HG03565 (cell line): ENCODE measurements at regions not wholly inside any gene's neighbourhood (a gene's known extent, or its start where the extent isn't known, plus 50 kb on each side); places are given as distances from the start of the nearest gene placed in this dataset.

Source experiments
- ATAC-seq: cut with Tn5 transposase; IDR thresholded peaks from one replicate; pipeline ENCODE4 v1.9.1; 2021; ENCODE audit warnings: mild to moderate bottlenecking, moderate library complexity; ENCODE audit not compliant: unreplicated experiment

GRCh38 chr10:78426181-78426580, 392.5 kb downstream of the RPS24 start:
- no peak for ATAC-seq

- ATAC-seq, result no peak
Measured at GRCh38 chr10:78427497-78428031, 393.9 kb downstream of the RPS24 start.

DNA sequence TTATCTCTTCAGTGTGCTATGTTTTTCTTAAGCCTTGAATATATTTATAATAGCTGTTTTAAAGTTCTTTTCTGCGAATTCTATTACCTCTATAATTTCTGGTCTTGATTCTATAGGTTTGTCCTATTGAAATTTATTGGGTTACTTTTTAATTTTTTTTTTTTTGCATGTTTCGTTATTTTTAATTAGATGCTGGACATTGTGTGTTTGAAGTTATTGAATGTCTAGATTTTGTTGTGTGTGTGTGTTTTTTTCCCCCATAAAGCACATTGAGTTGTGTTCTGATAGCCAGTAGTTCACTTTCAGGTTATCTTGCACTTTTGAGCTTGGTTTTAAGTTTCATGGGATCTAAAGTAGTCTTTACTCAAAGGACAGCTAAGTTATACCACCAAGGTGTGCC, 394.9 kb downstream of the RPS24 start:
- ATAC-seq, result no peak

DNA sequence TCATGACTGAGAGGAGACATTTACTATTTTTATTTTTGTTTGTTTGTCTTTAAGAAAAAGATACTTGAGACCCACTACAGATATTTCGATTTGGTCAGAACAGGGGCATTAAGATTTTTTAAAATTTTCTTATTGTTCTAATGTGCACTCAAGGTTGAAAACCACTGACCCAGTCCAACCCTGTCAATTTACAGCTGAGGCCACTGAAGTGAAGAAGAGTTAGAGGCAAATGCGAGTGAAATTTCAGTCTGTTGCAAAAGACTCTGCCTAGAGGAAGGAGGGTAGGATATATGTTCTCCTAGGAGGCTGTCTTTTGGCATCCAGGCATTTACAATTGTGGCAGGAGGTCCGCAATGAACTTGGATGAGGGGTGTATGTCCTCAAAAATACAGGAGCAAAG, 396.3 kb downstream of the RPS24 start:
- no peak for ATAC-seq

DNA sequence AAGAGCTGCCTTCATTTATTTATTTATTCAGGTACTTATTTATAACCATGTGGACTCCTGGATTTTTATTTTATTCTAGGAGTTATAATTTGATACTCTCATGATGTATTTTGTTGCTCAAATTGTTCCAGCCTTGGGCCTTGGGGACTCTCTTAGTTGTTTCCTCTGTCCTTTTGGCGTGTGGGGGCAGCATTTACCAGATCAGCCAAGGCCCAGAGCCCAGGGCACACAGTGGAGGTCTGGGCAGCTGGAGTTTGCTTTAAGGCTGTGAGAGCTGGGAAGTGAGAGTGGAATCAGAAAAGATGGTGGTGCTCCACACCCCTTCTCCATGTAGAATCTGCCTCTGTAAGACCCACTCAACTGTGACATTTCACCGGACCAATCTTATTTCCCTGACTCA, 398.9 kb downstream of the RPS24 start:
- no peak for ATAC-seq

DNA sequence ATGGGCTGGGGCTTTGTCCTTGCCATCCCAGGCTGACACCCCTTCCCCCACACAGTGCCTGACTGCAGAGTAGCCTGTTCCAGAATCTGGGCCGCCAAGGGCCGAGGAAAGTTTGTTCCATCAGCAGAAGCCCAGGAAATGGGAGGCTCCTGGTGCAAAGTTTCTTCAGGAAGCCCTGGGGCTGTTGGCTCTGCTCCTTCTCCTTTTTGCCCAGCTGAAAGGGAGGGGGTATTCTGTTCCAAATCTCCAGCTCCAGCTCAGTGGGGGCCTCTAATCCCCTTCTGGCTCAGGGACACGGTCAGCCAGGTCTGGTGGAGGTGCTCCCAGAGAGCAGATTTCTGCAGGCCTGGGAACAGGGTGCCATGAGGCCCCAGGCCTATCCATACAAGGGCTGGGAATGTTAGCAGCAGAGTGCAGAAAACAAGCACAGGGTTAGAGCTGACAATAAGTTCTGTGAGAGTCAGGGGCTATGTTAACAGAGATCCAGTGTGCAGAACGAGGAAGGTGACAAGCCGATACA, 399.5 kb downstream of the RPS24 start:
- ATAC-seq, result no peak

- ATAC-seq, result no peak
Measured at GRCh38 chr10:78433766-78434535, 400.3 kb downstream of the RPS24 start.

- no peak for ATAC-seq
Measured at GRCh38 chr10:78434886-78435285, 401.2 kb downstream of the RPS24 start.

GRCh38 chr10:78435484-78436221, 402.0 kb downstream of the RPS24 start:
- no peak for ATAC-seq

- ATAC-seq, result no peak
Measured at GRCh38 chr10:78436222-78436573, 402.5 kb downstream of the RPS24 start.

DNA sequence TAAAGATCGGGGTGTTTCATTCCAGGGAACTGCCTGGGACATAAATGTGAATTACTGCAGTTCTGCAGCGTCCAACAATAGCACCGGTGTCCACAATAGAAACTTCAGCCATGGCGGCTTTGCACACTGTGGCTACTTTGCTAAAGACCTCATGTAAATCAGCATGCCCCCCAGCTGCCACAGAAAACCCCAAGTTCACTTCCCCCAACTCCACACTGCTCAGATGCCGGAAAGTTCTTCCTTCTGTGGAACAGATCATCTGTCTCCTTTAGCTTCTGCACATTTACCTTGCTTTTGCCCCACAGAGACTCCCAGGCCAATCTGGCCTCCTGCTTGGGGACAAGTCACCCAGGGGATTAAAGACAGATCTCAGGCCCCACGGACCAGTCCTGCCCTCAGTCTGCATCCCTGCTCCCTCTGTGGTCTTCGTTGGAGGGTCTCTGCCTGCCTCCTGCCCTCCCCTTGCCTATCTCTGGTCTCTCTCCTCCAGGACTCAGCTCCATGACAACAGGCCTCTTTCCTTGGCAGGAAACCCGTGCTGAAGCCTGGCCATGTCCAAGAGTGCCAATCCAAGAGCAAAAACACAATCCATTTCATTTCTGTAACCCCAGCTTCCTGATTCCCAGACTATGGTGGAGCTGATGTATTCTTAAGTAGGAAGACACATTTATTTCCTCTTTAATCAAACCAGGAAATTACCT, 403.2 kb downstream of the RPS24 start:
- no peak for ATAC-seq

DNA sequence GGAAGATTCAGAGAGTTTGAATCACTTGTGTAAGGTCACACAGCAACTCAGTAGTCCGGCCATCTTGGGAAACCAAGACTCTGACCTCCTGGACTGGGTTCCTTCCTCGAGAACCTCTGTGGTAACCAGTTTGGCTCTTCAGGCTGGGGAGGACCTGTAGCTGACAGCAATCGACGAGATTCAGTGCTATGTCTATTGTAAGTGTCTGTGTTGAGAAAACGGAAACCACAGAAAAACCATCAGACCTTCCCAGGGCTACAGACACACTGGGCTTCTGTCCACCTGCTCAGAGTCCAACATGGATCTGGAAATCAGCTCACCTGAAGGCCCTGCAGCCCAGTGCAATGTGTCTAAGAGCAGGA, 403.7 kb downstream of the RPS24 start:
- peak; percentile 43 for ATAC-seq

- ATAC-seq, result peak; percentile 67
Measured at GRCh38 chr10:78437998-78438906, 404.6 kb downstream of the RPS24 start.

DNA sequence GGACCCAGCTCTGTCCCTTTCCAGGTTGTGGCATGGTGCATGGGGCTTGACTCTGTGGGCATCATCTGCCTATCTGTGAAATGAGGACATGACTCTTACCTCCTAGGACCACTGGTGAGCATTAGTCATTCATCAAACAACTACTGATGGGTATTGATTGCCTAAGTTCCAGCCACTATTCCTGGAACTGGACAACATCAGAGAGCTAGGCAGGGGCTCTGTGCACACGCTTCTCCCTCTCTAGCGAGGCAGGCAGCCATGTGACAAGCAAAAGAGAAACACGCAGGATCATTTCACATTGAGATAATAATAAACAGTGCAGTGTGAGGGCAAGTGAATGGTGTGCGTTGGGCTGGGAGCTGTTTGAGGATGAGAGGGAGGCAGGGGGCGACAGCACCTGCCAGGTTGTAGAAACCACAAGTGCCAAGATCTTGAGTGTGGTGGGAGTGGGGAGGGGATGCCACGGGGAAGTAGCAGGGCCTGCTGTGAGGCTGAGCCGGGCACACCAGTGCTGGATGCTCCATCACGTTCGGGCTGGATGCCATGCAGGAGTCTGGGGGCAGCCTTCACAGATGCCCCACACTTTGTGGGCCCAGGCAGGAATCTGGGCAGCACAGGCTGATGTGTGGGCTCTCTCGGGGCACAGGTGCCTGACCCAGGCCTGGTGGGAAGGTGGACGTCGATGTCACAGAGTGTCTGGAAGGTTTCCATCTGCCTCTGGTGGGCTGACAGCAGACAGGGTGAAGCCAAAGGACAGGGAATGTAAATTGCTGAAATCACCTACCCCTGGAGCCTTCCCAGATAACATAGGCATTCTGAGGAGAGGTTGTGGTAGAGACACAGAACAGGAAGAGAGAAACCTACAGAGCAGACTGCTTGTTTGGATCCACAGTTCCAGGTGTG, 405.5 kb downstream of the RPS24 start:
- ATAC-seq, result no peak

- ATAC-seq, result no peak
Measured at GRCh38 chr10:78441010-78441409, 407.3 kb downstream of the RPS24 start.

DNA sequence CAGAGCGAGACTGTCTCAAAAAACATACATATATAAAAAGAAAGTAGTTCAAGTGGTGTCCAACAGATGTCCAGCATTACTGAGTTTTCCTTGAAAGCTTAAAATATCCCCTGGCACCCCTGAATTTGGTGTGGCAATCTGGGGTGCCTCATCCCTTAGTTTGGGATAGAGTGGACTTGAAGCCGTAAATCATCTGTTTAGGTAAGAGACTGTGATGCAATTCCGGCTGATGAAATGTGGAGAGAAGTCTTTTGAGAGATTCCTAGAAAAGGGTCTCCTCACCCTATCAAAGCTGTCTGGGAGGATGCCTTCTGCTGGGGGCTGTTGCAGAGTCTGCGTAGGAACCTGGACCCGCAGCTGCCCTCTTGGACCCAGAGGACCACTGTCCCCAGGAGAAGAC, 408.0 kb downstream of the RPS24 start:
- ATAC-seq, result no peak

GRCh38 chr10:78442836-78443550, 409.3 kb downstream of the RPS24 start:
- ATAC-seq, result no peak

DNA sequence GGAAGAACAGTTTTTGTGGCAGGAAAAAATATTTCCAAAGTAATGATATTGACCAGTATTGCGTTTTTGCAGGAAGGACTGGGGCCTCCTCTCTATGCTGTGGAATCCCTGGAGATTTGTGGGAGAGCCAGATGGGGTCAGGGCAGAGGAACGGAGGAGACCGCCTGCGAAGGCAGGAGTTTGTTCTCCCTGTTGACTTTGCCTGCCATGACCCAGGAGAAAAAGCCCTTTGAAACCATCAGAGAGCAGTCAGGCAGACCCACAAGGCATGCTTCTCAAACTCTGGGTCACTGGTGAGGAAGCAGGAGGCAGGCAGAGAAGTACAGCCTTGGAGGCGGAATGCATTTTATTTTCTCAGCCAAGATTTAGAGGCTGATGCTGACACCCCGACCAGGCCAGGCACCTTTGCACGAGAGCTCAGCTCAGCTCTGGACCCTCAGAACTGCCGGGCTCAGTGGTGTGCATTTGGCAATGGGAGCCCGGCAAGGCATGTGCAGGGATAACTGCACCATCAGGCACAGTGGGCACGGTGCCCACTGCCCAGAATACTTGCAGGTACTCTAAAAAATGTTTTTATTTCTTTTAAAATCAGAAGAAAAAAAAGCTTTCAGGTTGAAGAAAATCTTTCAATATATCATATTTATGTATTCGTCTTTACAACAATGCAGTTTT, 410.4 kb downstream of the RPS24 start:
- ATAC-seq, result no peak
